ENCODE measurements at regions not wholly inside any gene's neighbourhood (a gene's known extent, or its start where the extent isn't known, plus 50 kb on each side); places are given as distances from the start of the nearest gene placed in this dataset.
"Not testable (repeated sequence)": the region's sequence is repeated elsewhere in the genome, so short reads cannot be mapped to it uniquely, and the experiment has no call there.

DNA sequence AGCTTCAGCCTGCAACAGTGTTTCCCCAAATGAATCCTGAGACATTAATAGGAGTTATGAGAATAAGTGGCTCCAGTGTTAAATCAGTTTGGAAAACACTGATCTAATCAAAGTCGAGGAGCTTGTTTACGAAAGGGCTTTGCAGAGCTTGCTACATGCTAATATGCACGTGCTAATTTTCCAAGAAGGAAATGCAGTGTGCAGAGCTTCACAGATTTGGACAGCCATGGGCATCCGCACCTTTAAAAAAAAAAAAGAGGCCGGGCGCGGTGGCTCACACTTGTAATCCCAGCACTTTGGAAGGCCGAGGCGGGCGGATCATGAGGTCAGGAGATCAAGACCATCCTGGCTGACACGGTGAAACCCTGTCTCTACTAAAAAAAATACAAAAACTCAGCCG lies 79.7 kb upstream of the LMO2 start:
- DNase-seq (ENCODE audit: low spot score), result not testable (repeated sequence)

GRCh38 chr11:33970984-33971466 lies 79.1 kb upstream of the LMO2 start:
- DNase-seq (ENCODE audit: low spot score), result peak; percentile 81

DNA sequence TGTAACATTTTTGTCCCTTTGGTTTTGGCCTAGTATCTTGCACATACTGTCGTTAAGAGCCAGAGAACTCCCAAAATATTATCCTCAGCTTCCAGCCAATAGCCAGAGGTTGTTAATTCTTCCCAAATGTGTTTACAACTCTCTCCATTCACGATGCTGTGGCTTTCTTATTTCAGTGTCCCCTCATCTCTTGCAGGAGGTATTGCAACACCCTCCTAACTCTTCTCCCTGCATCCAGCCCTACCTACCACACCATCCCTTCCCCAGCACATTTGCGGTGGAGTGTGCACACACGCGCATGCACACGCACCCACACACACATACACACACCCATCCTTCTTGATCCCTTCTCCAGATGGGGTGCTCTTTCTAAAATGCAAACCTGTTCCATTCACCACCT lies 75.6 kb upstream of the LMO2 start:
- DNase-seq (ENCODE audit: low spot score), result no peak

DNA sequence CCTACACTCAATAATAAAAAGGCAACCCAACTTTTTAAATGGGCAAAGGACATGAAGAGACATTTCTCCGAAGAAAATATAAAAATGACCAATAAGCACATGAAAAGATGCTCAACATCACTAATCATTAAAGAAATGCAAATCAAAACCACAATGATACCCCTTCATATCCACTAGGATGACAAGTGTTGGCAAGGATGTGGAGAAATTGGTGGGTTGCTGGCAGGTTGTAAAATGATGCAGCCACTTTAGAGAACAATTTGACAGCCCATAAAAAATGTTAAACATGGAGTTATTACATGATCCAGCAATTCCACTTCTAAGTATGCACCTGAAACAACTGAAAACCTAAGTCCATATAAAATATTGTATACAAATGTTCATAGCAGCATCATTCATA lies 73.2 kb upstream of the LMO2 start:
- no peak for DNase-seq (ENCODE audit: low spot score)

DNA sequence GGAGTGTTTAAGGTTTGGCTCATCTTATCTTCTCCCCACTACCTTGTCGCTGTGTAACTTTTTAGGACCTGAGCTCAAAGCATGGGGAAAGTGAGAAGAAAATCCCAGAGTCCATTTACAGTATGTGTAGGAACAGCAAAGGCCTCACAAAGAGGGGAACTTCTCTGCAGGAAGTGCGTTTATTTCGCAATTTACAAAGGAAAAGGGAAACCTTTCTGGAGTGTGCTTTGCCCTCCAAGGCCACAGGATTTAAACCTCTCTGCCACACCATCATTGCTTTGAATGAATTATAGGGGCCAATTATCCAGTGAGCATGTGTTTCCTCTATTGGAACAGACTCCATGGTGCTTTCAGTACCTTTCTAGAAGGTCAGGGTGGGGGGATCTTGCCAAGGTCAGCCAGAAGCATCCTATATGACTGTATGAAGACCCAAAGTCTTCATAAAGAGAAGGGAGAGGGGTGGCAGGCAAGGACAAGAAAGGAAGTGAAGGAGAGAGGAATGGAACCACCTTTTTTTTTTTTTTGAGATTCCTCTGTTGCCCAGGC lies 68.1 kb upstream of the LMO2 start:
- DNase-seq (ENCODE audit: low spot score), result no peak

GRCh38 chr11:33957304-33957917 lies 65.5 kb upstream of the LMO2 start:
- DNase-seq (ENCODE audit: low spot score), result no peak

- no peak for DNase-seq (ENCODE audit: low spot score)
These were observed 64.7 kb upstream of the LMO2 start for GRCh38 chr11:33956611-33957010.

- DNase-seq (ENCODE audit: low spot score), result no peak
These were observed 61.4 kb upstream of the LMO2 start for GRCh38 chr11:33953289-33953688.

DNA sequence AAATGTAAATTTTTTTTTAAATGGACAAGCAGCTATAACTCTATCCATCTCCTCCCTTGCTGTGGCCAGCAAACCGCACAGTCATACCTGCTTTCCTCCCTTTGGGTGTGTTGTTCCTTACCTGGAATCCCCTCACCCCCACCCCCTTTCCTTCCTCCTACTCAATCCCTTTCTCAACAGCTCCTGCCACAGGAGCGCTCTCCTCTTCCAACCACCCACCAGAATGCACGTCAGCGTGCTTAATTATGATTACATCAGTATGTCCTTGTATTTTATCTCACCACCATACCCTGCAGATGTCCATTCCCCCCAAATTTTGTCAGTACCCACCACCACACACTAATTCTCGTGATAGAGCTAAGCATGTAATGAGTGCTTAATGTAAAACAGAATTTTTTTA lies 60.9 kb upstream of the LMO2 start:
- no peak for DNase-seq (ENCODE audit: low spot score)

GRCh38 chr11:33949252-33949913 lies 57.5 kb upstream of the LMO2 start:
- peak; percentile 74 for DNase-seq (ENCODE audit: low spot score)

- no peak for DNase-seq (ENCODE audit: low spot score)
These were observed 56.6 kb upstream of the LMO2 start for GRCh38 chr11:33948494-33948893.

DNA sequence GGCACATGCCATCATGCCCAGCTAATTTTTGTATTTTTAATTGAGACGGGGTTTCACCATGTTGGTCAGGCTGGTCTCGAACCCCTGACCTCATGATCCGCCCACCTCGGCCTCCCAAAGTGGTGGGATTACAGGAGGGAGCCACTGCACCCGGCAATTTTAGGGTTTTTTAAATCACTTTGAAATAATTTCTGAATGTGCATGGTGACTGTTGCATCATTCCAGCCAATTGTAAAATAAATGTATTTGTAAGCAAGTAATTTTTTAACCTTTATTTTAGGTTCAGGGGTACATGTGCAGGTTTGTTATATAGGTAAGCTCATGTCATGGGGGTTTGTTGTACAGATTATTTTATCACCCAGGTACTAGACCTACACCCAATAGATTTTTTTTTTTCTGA lies 56.0 kb upstream of the LMO2 start:
- not testable (repeated sequence) for DNase-seq (ENCODE audit: low spot score)

GRCh38 chr11:33946930-33947329 lies 55.1 kb upstream of the LMO2 start:
- DNase-seq (ENCODE audit: low spot score), result no peak

DNA sequence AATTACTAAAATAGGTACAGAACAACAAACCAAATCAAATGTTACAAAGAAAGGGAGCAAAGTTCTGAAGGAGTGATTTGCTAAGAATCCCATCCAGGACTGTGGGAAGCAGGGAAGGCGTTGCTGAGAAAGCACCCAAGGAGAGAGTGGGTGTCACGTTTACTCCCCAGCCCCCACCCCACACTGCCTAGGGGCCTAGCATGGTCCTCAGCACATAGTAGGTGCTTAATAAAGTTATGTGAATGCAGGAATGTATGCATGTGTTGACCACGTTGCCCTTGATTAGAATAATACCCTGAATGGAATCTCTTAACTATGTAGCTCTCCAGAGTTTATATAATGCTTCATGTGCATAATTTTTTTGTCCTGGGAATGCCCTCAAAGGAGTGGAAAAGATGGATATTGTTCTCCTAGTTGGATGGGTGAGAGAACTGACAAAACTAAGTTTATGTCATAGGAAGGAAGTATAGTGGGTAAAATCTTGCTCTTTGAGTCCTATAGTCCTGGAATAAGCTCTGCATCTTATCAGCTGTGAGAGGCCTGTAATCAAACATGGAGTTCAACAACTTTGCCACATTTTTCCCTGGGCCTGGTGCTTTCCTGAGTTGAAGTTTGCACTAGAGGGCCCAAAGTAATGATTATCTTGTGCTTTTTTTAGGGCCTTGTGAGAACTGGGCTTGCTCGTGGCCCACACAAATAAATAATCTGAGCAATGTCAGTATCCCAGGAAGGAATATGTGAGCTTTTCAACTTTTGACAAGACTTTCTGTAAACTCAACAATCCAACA lies 53.8 kb upstream of the LMO2 start:
- DNase-seq (ENCODE audit: low spot score), result no peak

- no peak for DNase-seq (ENCODE audit: low spot score)
These were observed 53.0 kb upstream of the LMO2 start for GRCh38 chr11:33944693-33945424.

DNA sequence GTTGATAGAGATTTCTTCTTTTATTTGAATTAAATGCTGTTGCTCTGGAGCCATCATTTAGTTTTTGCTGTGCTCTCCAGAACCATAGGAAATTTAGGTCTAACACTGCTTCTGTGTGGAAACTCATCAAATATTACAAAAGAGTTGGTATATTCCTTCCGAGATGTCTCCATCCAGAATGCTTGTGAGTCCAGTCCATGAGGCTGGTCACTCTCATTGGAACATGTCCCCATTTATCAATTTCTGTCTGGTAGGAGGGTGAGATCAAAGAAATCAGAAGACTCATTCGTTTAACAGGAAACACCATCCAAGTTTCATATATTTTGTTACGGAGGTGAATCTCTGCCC lies 52.4 kb upstream of the LMO2 start:
- no peak for DNase-seq (ENCODE audit: low spot score)

GRCh38 chr11:33942954-33943353 lies 51.1 kb upstream of the LMO2 start:
- DNase-seq (ENCODE audit: low spot score), result peak; percentile 35

- no peak for DNase-seq (ENCODE audit: low spot score)
These were observed 49.8 kb upstream of the LMO2 start for GRCh38 chr11:33941637-33942160.
